Body of pancreas (tissue), 4 donors: ENCODE measurements at regions not wholly inside any gene's neighbourhood (a gene's known extent, or its start where the extent isn't known, plus 50 kb on each side); places are given as distances from the start of the nearest gene placed in this dataset.

Experiments used
- ATAC-seq: fragments of 150-250 bp; one replicate; pipeline ENCODE4 v1.9.1; 2016
- DNase-seq, 4 donors: peaks; one replicate each; pipeline ENCODE4 v3.0.0-alpha.2; 2019
- H3K27ac ChIP-seq, 4 donors: fragments of 200-600 bp; sonication (generic); 1 replicate in 3 of 4; 2 replicates in 1 of 4; pipeline versions ENCODE4 v1.5.1 to v1.6.1; 2016 to 2019; ENCODE audit warnings: mild to moderate bottlenecking in 1 of 4, mixed read lengths in 1 of 4, moderate library complexity in 1 of 4
- H3K27me3 ChIP-seq, 2 donors: fragments of 200-600 bp; sonication (generic); one replicate each; pipeline ENCODE4 v1.6.0; 2016; ENCODE audit warnings: mild to moderate bottlenecking in 1 of 2
- H3K36me3 ChIP-seq, 2 donors: fragments of 200-600 bp; sonication (generic); replicated peaks in 1 of 2; 2 replicates each; pipeline ENCODE4 v1.5.1; 2016; ENCODE audit warnings: low read depth in 2 of 2; ENCODE audit not compliant: insufficient read depth in 1 of 2
- H3K4me1 ChIP-seq: fragments of 200-600 bp; sonication (generic); one replicate; pipeline ENCODE4 v1.6.0; 2016
- H3K4me3 ChIP-seq, 2 donors: fragments of 200-600 bp; sonication (generic); 1 replicate in 1 of 2; 2 replicates in 1 of 2; pipeline ENCODE4 v1.5.1; 2016 to 2019
- H3K9me3 ChIP-seq, 3 donors: fragments of 200-600 bp; sonication (generic); 1 replicate in 2 of 3; 2 replicates in 1 of 3; pipeline ENCODE4 v1.5.1; 2016
- POLR2A ChIP-seq, 3 donors: fragments of 450-650 bp; IDR thresholded peaks; one replicate each; pipeline ENCODE4 v1.6.1; 2016; ENCODE audit warnings: antibody characterized with exemption in 3 of 3, mild to moderate bottlenecking in 2 of 3
- WGBS, 2 donors: methylation state at CpG; one replicate each; pipeline ENCODE4 v1.1.5; 2017; 5-methylcytosine and 5-hydroxymethylcytosine counted together
- intact Hi-C: fragments of 100-400 bp; cut with DNase I; formaldehyde crosslinking; loops from one replicate; pipeline ENCODE4 v1.15.1; 2023
- TF ChIP-seq, protein P1 (sequence below), 7 experiments: fragments of 450-650 bp in 4 of 7; fragments of 200-600 bp in 3 of 7; sonication (generic) in 3 of 7; IDR thresholded peaks; one replicate each; pipeline ENCODE4 v1.5.1; 2016 to 2019; ENCODE audit warnings: antibody characterized with exemption in 7 of 7

DNA sequence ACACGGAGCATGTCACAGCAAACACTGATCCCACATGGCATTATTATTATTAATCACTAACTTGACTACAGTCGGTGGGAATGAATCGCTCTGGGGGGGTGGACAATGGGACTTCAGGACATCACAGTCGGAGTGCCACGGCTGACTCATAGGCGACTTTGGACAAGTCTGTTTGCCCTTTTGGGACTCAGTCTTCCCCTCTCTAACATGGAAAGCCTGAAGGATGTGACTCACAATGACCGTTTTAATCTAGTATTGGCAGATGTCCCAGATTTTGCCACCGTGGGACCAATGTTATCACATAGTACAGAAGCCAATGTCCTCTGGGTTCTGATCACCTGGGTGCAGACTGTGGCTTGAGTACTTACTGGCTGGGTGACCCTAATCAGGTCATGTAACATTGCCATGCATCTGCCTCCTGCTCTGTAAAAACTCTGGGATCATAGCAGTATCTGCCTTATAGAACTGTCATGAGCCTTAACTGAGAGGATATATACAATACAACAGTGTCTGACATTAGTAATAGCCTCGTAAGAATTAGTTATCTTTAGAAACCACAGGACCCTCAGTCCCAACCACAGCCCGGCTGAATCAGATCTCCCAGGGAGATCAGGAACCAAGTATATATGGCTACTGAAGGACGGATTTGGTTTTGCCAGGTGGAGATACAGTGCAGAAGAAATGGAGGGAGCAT, 362.6 kb downstream of the BCL11B start:
- intact Hi-C loops = no loop called here
- no peak for TF ChIP-seq POLR2A (IDR thresholded peaks at IDR 0.05)
- TF ChIP-seq, protein P1, sequence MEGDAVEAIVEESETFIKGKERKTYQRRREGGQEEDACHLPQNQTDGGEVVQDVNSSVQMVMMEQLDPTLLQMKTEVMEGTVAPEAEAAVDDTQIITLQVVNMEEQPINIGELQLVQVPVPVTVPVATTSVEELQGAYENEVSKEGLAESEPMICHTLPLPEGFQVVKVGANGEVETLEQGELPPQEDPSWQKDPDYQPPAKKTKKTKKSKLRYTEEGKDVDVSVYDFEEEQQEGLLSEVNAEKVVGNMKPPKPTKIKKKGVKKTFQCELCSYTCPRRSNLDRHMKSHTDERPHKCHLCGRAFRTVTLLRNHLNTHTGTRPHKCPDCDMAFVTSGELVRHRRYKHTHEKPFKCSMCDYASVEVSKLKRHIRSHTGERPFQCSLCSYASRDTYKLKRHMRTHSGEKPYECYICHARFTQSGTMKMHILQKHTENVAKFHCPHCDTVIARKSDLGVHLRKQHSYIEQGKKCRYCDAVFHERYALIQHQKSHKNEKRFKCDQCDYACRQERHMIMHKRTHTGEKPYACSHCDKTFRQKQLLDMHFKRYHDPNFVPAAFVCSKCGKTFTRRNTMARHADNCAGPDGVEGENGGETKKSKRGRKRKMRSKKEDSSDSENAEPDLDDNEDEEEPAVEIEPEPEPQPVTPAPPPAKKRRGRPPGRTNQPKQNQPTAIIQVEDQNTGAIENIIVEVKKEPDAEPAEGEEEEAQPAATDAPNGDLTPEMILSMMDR (IDR thresholded peaks at IDR 0.05) = no peak
- Histone ChIP-seq H3K9me3 (no peaks in the 10 kb centered on the region), H3K36me3 (no peaks in the 10 kb centered on the region), H3K27me3 (no peaks in the 10 kb centered on the region), H3K27ac (no peak overlapping the region), H3K4me3 (no peak overlapping the region), H3K4me1 (peaks cover 8% of the 10 kb centered on the region)
- DNase-seq (peak in 3 of 4 donors; percentile 13 to 21 (median 18)), ATAC-seq (no peak)
- 53 to 59% methylated on average over 11 of the region's 11 CpGs for WGBS, 2 donors

DNA sequence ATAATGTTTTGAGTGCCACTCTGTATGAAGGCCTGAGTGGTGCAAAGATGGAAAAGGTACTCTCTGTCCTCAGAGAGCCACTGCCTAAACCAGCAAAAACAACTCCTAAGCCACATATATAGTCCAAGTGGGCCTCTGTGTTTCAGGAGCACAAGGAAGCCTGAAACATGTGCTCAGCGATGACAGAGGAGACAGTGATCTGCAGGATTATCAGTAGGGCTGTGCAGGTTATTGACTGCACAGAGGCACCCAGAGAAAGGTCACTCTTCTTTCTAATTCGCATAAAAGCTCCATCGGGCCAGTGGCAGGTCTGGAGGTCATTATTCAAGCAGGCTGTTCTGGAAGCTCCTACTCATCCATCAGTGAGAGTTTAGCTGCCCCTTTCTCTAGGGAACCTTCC, 361.9 kb downstream of the BCL11B start:
- intact Hi-C loops = no loop called here
- no peaks in the 10 kb centered on the region for H3K36me3 ChIP-seq
- DNase-seq (no peak), ATAC-seq (no peak)
- 59 to 62% methylated on average over 3 of the region's 3 CpGs for WGBS, 2 donors
- peaks cover 11% of the 10 kb centered on the region for H3K4me1 ChIP-seq
- no peaks in the 10 kb centered on the region for H3K9me3 ChIP-seq
- TF ChIP-seq, protein P1 (IDR thresholded peaks at IDR 0.05) = no peak
- TF ChIP-seq POLR2A (IDR thresholded peaks at IDR 0.05) = no peak
- H3K4me3 ChIP-seq = no peak overlapping the region
- no peak overlapping the region for H3K27ac ChIP-seq
- no peaks in the 10 kb centered on the region for H3K27me3 ChIP-seq

- WGBS, 2 donors = 60 to 63% methylated on average over 2 of the region's 2 CpGs
These were observed 359.3 kb downstream of the BCL11B start for GRCh38 chr14:98912655-98913054.

DNA sequence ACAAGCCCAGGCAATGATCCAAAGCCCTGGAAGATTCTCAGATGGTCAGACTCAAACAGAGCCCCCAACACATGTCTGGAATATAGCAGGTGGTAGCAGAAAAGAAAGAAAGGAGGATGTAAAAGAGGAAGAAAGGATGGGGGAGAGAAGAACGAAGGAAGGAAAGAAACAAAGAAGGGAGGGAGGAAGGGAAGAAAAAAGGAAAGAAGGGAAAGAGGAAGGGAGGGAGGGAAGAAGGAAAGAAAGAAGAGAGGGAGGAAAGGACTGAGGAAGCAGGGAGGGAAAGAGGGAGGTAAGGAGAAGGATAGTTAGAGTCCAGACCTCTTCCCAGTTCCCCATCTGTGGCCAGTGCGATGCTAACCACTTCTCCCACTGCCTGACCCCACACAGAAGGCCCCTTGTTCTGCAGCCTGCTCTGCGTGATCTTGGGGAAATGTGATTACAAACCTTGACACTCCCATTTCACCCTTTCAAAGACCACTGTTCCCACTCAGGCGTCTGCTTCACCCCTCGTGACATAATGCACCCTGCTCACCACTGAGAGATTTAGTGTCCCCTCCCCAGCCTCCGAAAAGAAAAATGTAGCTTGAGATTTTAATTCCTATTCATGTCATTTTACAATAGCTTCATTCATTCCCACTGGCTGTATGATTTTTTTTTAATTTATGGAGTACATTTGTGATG, 357.9 kb downstream of the BCL11B start:
- DNase-seq = no peak
- ATAC-seq = no peak
- Histone ChIP-seq H3K9me3 (no peaks in the 10 kb centered on the region), H3K4me1 (peaks cover 11% of the 10 kb centered on the region), H3K27me3 (no peaks in the 10 kb centered on the region), H3K36me3 (no peaks in the 10 kb centered on the region), H3K27ac (no peak overlapping the region), H3K4me3 (no peak overlapping the region)
- intact Hi-C loops = no loop called here
- WGBS, 2 donors = 34 to 55% methylated on average over 6 of the region's 6 CpGs
- no peak for TF ChIP-seq POLR2A (IDR thresholded peaks at IDR 0.05)
- TF ChIP-seq, protein P1 (IDR thresholded peaks at IDR 0.05) = no peak

More at GRCh38 chr14:98912655-98913054, 359.3 kb downstream of the BCL11B start:
- Histone ChIP-seq H3K9me3 (no peaks in the 10 kb centered on the region), H3K4me1 (peaks cover 11% of the 10 kb centered on the region), H3K27ac (no peak overlapping the region), H3K36me3 (no peaks in the 10 kb centered on the region), H3K4me3 (no peak overlapping the region), H3K27me3 (no peaks in the 10 kb centered on the region)
- no peak for TF ChIP-seq POLR2A (IDR thresholded peaks at IDR 0.05)
- TF ChIP-seq, protein P1 (IDR thresholded peaks at IDR 0.05) = no peak
- DNase-seq (no peak), ATAC-seq (no peak)
- intact Hi-C loops = no loop called here
